ENCODE measurements at regions not wholly inside any gene's neighbourhood (a gene's known extent, or its start where the extent isn't known, plus 50 kb on each side); places are given as distances from the start of the nearest gene placed in this dataset.

DNA sequence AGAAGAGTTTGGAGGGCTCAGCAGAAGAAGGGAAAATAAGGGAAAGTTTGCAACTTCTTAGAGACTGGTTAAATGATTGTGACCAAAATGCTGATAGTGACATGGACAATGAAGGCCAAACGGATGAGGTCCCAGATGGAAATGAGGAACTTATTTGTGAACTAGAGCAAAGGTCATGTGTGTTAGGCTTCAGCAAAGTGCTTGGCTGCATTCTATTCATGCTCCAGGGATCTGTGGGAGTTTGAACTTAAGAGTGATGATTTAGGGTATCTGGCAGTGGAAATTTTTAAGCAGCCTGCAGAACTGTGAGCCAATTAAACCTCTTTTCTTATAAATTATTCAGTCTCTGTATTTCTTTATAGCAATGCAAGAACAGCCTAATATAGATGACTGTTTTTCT, 88.9 kb upstream of the ARHGAP5 start:
- TF ChIP-seq CTCF (IDR thresholded peaks at IDR 0.05; ENCODE audit: low read depth, low read length, poor library complexity, severe bottlenecking) (no peak), EZH2phosphoT487 (IDR thresholded peaks at IDR 0.05; ENCODE audit: borderline replicate concordance, low read length) (no peak)

All from DOHH2 (cell line).